Endothelial cell of umbilical vein (primary cell): ENCODE measurements at regions not wholly inside any gene's neighbourhood (a gene's known extent, or its start where the extent isn't known, plus 50 kb on each side); places are given as distances from the start of the nearest gene placed in this dataset.

Experiments used
- CTCF ChIP-seq, 2 donors: IDR thresholded peaks; 1 replicate in 1 of 2; 2 replicates in 1 of 2; pipeline ENCODE4 v1.5.1; 2011; ENCODE audit warnings: low read length in 2 of 2, mild to moderate bottlenecking in 2 of 2, moderate library complexity in 2 of 2, control low read depth in 1 of 2, inconsistent platforms in 1 of 2, low read depth in 1 of 2; ENCODE audit not compliant: insufficient read depth in 1 of 2; ENCODE audit errors: extremely low read depth in 1 of 2
- EZH2 ChIP-seq: IDR thresholded peaks from 2 replicates; pipeline ENCODE4 v1.6.1; 2012; ENCODE audit warnings: borderline replicate concordance, low read depth, mild to moderate bottlenecking, moderate library complexity, low read length, inconsistent platforms; ENCODE audit not compliant: severe bottlenecking
- GATA2 ChIP-seq: IDR thresholded peaks from 2 replicates; pipeline ENCODE4 v1.7.0; 2011; ENCODE audit warnings: low read depth, mild to moderate bottlenecking, moderate library complexity, mixed read lengths, low read length; ENCODE audit not compliant: insufficient read length, insufficient read depth
- POLR2A ChIP-seq: IDR thresholded peaks from 2 replicates; pipeline ENCODE4 v1.6.1; 2012; ENCODE audit warnings: low read depth, mild to moderate bottlenecking, control low read depth, low read length
- POLR2AphosphoS5 ChIP-seq: IDR thresholded peaks from 2 replicates; pipeline ENCODE4 v1.6.1; 2012; ENCODE audit warnings: low read depth, mild to moderate bottlenecking, control low read depth, low read length, moderate library complexity; ENCODE audit not compliant: insufficient read depth

DNA sequence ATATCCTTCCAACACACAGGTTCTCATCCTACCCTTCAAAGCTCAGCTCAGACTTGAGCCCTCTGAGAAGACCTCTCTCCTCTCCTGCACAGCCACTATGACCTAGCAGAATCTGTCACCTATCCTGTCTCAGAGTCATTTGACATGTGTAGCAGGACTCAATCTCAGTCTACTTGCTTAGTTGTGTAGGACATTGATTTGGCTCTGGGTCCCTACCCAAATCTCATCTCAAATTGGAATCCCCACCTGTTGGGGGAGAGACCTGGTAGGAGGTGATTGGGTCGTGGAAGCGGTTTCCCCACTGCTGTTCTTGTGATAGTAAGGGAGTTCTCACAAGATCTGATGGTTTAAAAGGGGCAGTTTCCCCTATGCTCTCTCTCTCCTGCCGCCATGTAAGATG lies 297.9 kb downstream of the CD83 start:
- TF ChIP-seq POLR2A (no peak), CTCF (IDR thresholded peaks at IDR 0.05; ENCODE audit: extremely low read depth in 1 of 2, insufficient read depth in 1 of 2, low read depth in 1 of 2, low read length in 2 of 2) (no peak), GATA2 (no peak), EZH2 (no peak), POLR2AphosphoS5 (no peak)
